ENCODE measurements at regions not wholly inside any gene's neighbourhood (a gene's known extent, or its start where the extent isn't known, plus 50 kb on each side); places are given as distances from the start of the nearest gene placed in this dataset.

DNA sequence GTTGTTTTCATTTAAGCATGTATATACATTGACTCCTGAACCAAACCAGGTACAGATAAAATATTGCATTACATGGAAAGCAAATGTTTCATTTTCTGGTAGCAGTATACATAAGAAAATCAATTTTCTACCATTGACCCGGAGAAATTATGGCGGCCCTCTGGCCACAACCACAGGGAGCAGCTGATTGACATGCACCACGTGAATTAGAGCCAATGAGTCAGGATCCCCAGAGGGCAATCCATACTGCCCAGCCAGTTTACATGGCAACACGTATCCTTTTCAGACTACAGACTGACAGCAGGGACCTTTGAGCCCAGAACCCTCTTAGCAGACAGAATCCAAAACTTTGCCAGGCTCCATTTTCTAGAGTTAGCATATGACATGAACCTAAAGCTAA lies 272.2 kb upstream of the NEBL start:
- TF ChIP-seq, protein P1, sequence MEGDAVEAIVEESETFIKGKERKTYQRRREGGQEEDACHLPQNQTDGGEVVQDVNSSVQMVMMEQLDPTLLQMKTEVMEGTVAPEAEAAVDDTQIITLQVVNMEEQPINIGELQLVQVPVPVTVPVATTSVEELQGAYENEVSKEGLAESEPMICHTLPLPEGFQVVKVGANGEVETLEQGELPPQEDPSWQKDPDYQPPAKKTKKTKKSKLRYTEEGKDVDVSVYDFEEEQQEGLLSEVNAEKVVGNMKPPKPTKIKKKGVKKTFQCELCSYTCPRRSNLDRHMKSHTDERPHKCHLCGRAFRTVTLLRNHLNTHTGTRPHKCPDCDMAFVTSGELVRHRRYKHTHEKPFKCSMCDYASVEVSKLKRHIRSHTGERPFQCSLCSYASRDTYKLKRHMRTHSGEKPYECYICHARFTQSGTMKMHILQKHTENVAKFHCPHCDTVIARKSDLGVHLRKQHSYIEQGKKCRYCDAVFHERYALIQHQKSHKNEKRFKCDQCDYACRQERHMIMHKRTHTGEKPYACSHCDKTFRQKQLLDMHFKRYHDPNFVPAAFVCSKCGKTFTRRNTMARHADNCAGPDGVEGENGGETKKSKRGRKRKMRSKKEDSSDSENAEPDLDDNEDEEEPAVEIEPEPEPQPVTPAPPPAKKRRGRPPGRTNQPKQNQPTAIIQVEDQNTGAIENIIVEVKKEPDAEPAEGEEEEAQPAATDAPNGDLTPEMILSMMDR (conservative IDR thresholded peaks at IDR 0.05 in 1 of 2, IDR thresholded peaks at IDR 0.05 in 1 of 2; ENCODE audit: low read depth in 1 of 2, low read length in 2 of 2) = no peak
- no peak for TF ChIP-seq EZH2 (IDR thresholded peaks at IDR 0.05; ENCODE audit: low read length, missing control alignments)
